H1 (cell line): ENCODE measurements at regions not wholly inside any gene's neighbourhood (a gene's known extent, or its start where the extent isn't known, plus 50 kb on each side); places are given as distances from the start of the nearest gene placed in this dataset.

ENCODE experiments used
- CTCF ChIA-PET: fragments of 300-600 bp; sonication (Branson Sonifier 250); formaldehyde crosslinking; loops from one replicate; lab custom pipeline; 2021; ENCODE audit not compliant: partially characterized antibody; lab: Charles Lee
- POLR2A ChIA-PET: fragments of 300-600 bp; sonication (Branson Sonifier 250); formaldehyde crosslinking; loops from one replicate; lab custom pipeline; 2021; ENCODE audit warnings: inconsistent platforms; ENCODE audit not compliant: partially characterized antibody; lab: Charles Lee
- DNase-seq, 2 experiments: peaks; one replicate each; pipeline versions ENCODE4 v3.0.0 to v3.0.0-alpha.2; 2010 to 2022; ENCODE audit warnings: low spot score in 2 of 2, low read depth in 1 of 2, mixed read lengths in 1 of 2
- FAIRE-seq: peaks from 2 replicates; lab custom pipeline; 2011; peaks lifted over from hg19 to GRCh38; lab: Jason Lieb, UNC
- H2AFZ ChIP-seq: 2 replicates; pipeline ENCODE4 v1.8.1; 2012; ENCODE audit warnings: low read length, inconsistent platforms
- H2AK5ac ChIP-seq: 2 replicates; pipeline ENCODE4 v1.6.1; 2013; ENCODE audit warnings: low read depth, low read length
- H2BK120ac ChIP-seq: replicated peaks from 2 replicates; pipeline ENCODE3; 2013; ENCODE audit warnings: low read depth, low read length, inconsistent platforms
- H2BK12ac ChIP-seq: 2 replicates; pipeline ENCODE4 v1.6.1; 2013; ENCODE audit warnings: low read depth, low read length
- H2BK15ac ChIP-seq: 2 replicates; pipeline ENCODE4 v1.6.1; 2013; ENCODE audit warnings: low read length
- H2BK20ac ChIP-seq: 2 replicates; pipeline ENCODE4 v1.6.1; 2013; ENCODE audit warnings: low read length
- H2BK5ac ChIP-seq: 2 replicates; pipeline ENCODE4 v1.6.1; 2013; ENCODE audit warnings: low read depth, low read length
- H3K14ac ChIP-seq: 2 replicates; pipeline ENCODE4 v1.6.1; 2013; ENCODE audit warnings: inconsistent platforms; ENCODE audit not compliant: insufficient read length
- H3K18ac ChIP-seq: 2 replicates; pipeline ENCODE4 v1.6.1; 2013; ENCODE audit warnings: low read length; ENCODE audit errors: extremely low read depth
- H3K23ac ChIP-seq: 2 replicates; pipeline ENCODE4 v1.6.1; 2013; ENCODE audit warnings: inconsistent platforms; ENCODE audit not compliant: insufficient read length
- H3K23me2 ChIP-seq: 2 replicates; pipeline ENCODE4 v1.6.1; 2013; ENCODE audit warnings: low read depth, low read length
- H3K27ac ChIP-seq: 2 replicates; pipeline ENCODE4 v1.6.1; 2011; ENCODE audit warnings: low read depth, low read length, inconsistent platforms
- H3K27me3 ChIP-seq, 4 experiments: replicated peaks in 1 of 4; 1 replicate in 1 of 4; 2 replicates in 3 of 4; pipeline versions ENCODE4 v1.6.1 to v1.8.1; 2011 to 2013; ENCODE audit warnings: low read length in 3 of 4, mild to moderate bottlenecking in 3 of 4, inconsistent platforms in 2 of 4, mixed read lengths in 2 of 4, moderate library complexity in 1 of 4; ENCODE audit not compliant: control insufficient read depth in 3 of 4, insufficient read depth in 3 of 4; ENCODE audit errors: extremely low read depth in 1 of 4
- H3K36me3 ChIP-seq, 4 experiments: 2 replicates each; pipeline versions ENCODE4 v1.6.1 to v1.8.1; 2011 to 2013; ENCODE audit warnings: mild to moderate bottlenecking in 4 of 4, low read length in 3 of 4, moderate library complexity in 2 of 4, control low read depth in 1 of 4, inconsistent platforms in 1 of 4; ENCODE audit not compliant: insufficient read depth in 4 of 4, control insufficient read depth in 2 of 4
- H3K4ac ChIP-seq: replicated peaks from 2 replicates; pipeline ENCODE3; 2013; ENCODE audit warnings: low read length, low read depth, mixed read lengths, inconsistent platforms; ENCODE audit not compliant: insufficient read length
- H3K4me1 ChIP-seq, 4 experiments: replicated peaks in 1 of 4; 1 replicate in 1 of 4; 2 replicates in 3 of 4; pipeline versions ENCODE4 v1.6.1 to v1.8.1; 2011 to 2013; ENCODE audit warnings: low read length in 3 of 4, inconsistent platforms in 2 of 4, mixed read lengths in 1 of 4; ENCODE audit not compliant: insufficient read depth in 4 of 4, control insufficient read depth in 3 of 4
- H3K4me2 ChIP-seq, 2 experiments: 2 replicates each; pipeline versions ENCODE4 v1.6.1 to v1.8.1; 2011 to 2013; ENCODE audit warnings: low read depth in 2 of 2, low read length in 2 of 2, control low read depth in 1 of 2, inconsistent platforms in 1 of 2, mild to moderate bottlenecking in 1 of 2; ENCODE audit not compliant: insufficient read depth in 1 of 2
- H3K4me3 ChIP-seq, 4 experiments: fragments of 200-600, 300-600 bp in 1 of 4; sonication (generic), shearing (Covaris generic), sonication (Bioruptor Twin) in 1 of 4; 2 replicates each; pipeline versions ENCODE4 v1.5.1 to v1.8.1; 2011 to 2016; ENCODE audit warnings: low read length in 4 of 4, low read depth in 3 of 4, control low read depth in 2 of 4, inconsistent platforms in 2 of 4, mild to moderate bottlenecking in 2 of 4, mixed read lengths in 1 of 4, moderate library complexity in 1 of 4; ENCODE audit not compliant: insufficient read depth in 2 of 4; ENCODE audit errors: extremely low read depth in 1 of 4
- H3K56ac ChIP-seq: replicated peaks from 2 replicates; pipeline ENCODE3; 2013; ENCODE audit warnings: low read depth, mild to moderate bottlenecking, mixed read lengths, low read length, inconsistent platforms; ENCODE audit not compliant: insufficient read length
- H3K79me1 ChIP-seq: 2 replicates; pipeline ENCODE4 v1.6.1; 2013; ENCODE audit warnings: low read depth, low read length, control low read depth
- H3K79me2 ChIP-seq, 2 experiments: 2 replicates each; pipeline versions ENCODE4 v1.6.1 to v1.8.1; 2012 to 2013; ENCODE audit warnings: low read length in 2 of 2, mild to moderate bottlenecking in 2 of 2, inconsistent platforms in 1 of 2; ENCODE audit not compliant: insufficient read depth in 2 of 2, control insufficient read depth in 1 of 2
- H3K9ac ChIP-seq, 4 experiments: replicated peaks in 1 of 4; 1 replicate in 1 of 4; 2 replicates in 3 of 4; pipeline versions ENCODE4 v1.6.1 to v1.8.1; 2011 to 2013; ENCODE audit warnings: low read depth in 3 of 4, low read length in 3 of 4, control low read depth in 2 of 4, mild to moderate bottlenecking in 2 of 4, moderate library complexity in 2 of 4, inconsistent platforms in 1 of 4; ENCODE audit errors: extremely low read depth in 1 of 4
- H3K9me3 ChIP-seq, 2 experiments: 2 replicates each; pipeline versions ENCODE4 v1.6.1 to v1.8.1; 2012 to 2013; ENCODE audit warnings: mild to moderate bottlenecking in 2 of 2, moderate library complexity in 2 of 2, control low read depth in 1 of 2, inconsistent platforms in 1 of 2, low read depth in 1 of 2, low read length in 1 of 2, mixed read lengths in 1 of 2; ENCODE audit not compliant: insufficient read depth in 2 of 2
- H4K20me1 ChIP-seq, 2 experiments: replicated peaks in 1 of 2; 2 replicates each; pipeline versions ENCODE3 to v1.8.1; 2011 to 2013; ENCODE audit warnings: inconsistent platforms in 2 of 2, low read length in 2 of 2, mild to moderate bottlenecking in 1 of 2; ENCODE audit not compliant: insufficient read depth in 2 of 2, control insufficient read depth in 1 of 2
- H4K5ac ChIP-seq: 2 replicates; pipeline ENCODE4 v1.6.1; 2013; ENCODE audit warnings: low read length, low read depth, mixed read lengths, inconsistent platforms; ENCODE audit not compliant: insufficient read length
- H4K8ac ChIP-seq: 2 replicates; pipeline ENCODE4 v1.8.0; 2013; ENCODE audit warnings: mild to moderate bottlenecking, moderate library complexity, low read length, inconsistent platforms; ENCODE audit not compliant: insufficient read depth; ENCODE audit errors: extremely low read depth
- H4K91ac ChIP-seq: replicated peaks from 2 replicates; pipeline ENCODE3; 2013; ENCODE audit warnings: low read length, mixed read lengths, inconsistent platforms; ENCODE audit not compliant: insufficient read length
- ATF3 ChIP-seq: IDR thresholded peaks from 2 replicates; pipeline ENCODE4 v1.6.1; 2011; ENCODE audit warnings: low read depth, mild to moderate bottlenecking, low read length; ENCODE audit not compliant: insufficient read depth
- HDAC6 ChIP-seq: IDR thresholded peaks from one replicate; pipeline ENCODE4 v1.7.1; 2012; ENCODE audit warnings: low read depth, mild to moderate bottlenecking, inconsistent platforms, low read length, moderate library complexity
- PHF8 ChIP-seq: fragments of 200-600 bp; sonication (generic); conservative IDR thresholded peaks from 2 replicates; pipeline ENCODE4 v1.7.1; 2012; ENCODE audit warnings: low read depth, mild to moderate bottlenecking, inconsistent platforms, low read length, moderate library complexity
- TCF12 ChIP-seq: IDR thresholded peaks from 2 replicates; pipeline ENCODE4 v1.6.1; 2011; ENCODE audit warnings: low read depth, mild to moderate bottlenecking, low read length
- WGBS, 2 experiments: shearing (Covaris generic) in 1 of 2; methylation state at CpG; one replicate each; pipeline versions ENCODE4 v1.1.6 to v1.1.7; 2013 to 2015; ENCODE audit warnings: low lambda C conversion rate in 2 of 2, mixed read lengths in 2 of 2, inconsistent platforms in 1 of 2, low coverage in 1 of 2, missing lambda C conversion rate in 1 of 2; ENCODE audit not compliant: insufficient replicate concordance in 2 of 2, insufficient coverage in 1 of 2, insufficient read length in 1 of 2; ENCODE audit errors: extremely low coverage in 1 of 2, missing lambda C conversion rate in 1 of 2; 5-methylcytosine and 5-hydroxymethylcytosine counted together

- no peak overlapping the region for H2BK12ac ChIP-seq
- ChIA-PET POLR2A (no interaction called here), CTCF (no interaction called here)
- H4K8ac ChIP-seq: no peak overlapping the region
- no peaks in the 10 kb centered on the region for H3K9me3 ChIP-seq
- 77% methylated on average over 4 of the region's 4 CpGs; no CpG with 5 or more reads in 1 of the 2 experiments for WGBS, 2 experiments
- H3K23ac ChIP-seq: no peak overlapping the region
- no peak overlapping the region for H2BK120ac ChIP-seq
- no peak overlapping the region for H3K27ac ChIP-seq
- H3K56ac ChIP-seq: no peak overlapping the region
- H3K4me3 ChIP-seq: no peak overlapping the region
- H2AK5ac ChIP-seq: no peak overlapping the region
- H3K36me3 ChIP-seq: no peaks in the 10 kb centered on the region; a peak in 1 of 8 replicates
- no peak overlapping the region for H3K9ac ChIP-seq
- no peak overlapping the region for H2AFZ ChIP-seq
- H3K79me1 ChIP-seq: no peaks in the 10 kb centered on the region
- DNase-seq: no peak
- no peak overlapping the region for H2BK5ac ChIP-seq
- TF ChIP-seq HDAC6 (no peak), TCF12 (no peak), ATF3 (no peak), PHF8 (no peak)
- H2BK20ac ChIP-seq: no peak overlapping the region
- H3K14ac ChIP-seq: no peak overlapping the region
- no peaks in the 10 kb centered on the region for H3K27me3 ChIP-seq
- H3K79me2 ChIP-seq: no peaks in the 10 kb centered on the region
- H2BK15ac ChIP-seq: no peak overlapping the region
- H3K4me2 ChIP-seq: no peak overlapping the region
- FAIRE-seq: no peak
- H4K20me1 ChIP-seq: no peaks in the 10 kb centered on the region
- no peak overlapping the region for H3K18ac ChIP-seq
- H4K5ac ChIP-seq: no peak overlapping the region
- H3K23me2 ChIP-seq: no peaks in the 10 kb centered on the region
- no peaks in the 10 kb centered on the region; a peak in 1 of 7 replicates for H3K4me1 ChIP-seq
- no peak overlapping the region for H4K91ac ChIP-seq
- no peak overlapping the region for H3K4ac ChIP-seq
Observed at GRCh38 chr1:216849146-216849545, 125.9 kb upstream of the ESRRG start.
